Stimulated activated CD4-positive, alpha-beta T cell treated with anti-CD3 and anti-CD28 coated beads, Interleukin-2, amount 100 ng/mL, for 24 hours (primary cell): ENCODE measurements at regions not wholly inside any gene's neighbourhood (a gene's known extent, or its start where the extent isn't known, plus 50 kb on each side); places are given as distances from the start of the nearest gene placed in this dataset.
"Not testable (repeated sequence)": the region's sequence is repeated elsewhere in the genome, so short reads cannot be mapped to it uniquely, and the experiment has no call there.

Experiments
- DNase-seq, 2 donors: peaks; one replicate each; pipeline ENCODE4 v3.0.0-alpha.2; 2020

GRCh38 chr6:156260815-156261214 lies 516.4 kb upstream of the ARID1B start:
- no peak for DNase-seq

- DNase-seq, result no peak
Observed at GRCh38 chr6:156258981-156259380, 518.2 kb upstream of the ARID1B start.

GRCh38 chr6:156256161-156256560 lies 521.0 kb upstream of the ARID1B start:
- DNase-seq, result peak in 1 of 2 donors; percentile 14

GRCh38 chr6:156254240-156254639 lies 522.9 kb upstream of the ARID1B start:
- DNase-seq, result no peak

- DNase-seq, result peak; percentile 29 to 39
Observed at GRCh38 chr6:156250593-156250992, 526.6 kb upstream of the ARID1B start.

GRCh38 chr6:156242206-156242605 lies 535.0 kb upstream of the ARID1B start:
- DNase-seq, result no peak

GRCh38 chr6:156231026-156231765 lies 546.0 kb upstream of the ARID1B start:
- no peak for DNase-seq

GRCh38 chr6:156219973-156220372 lies 557.2 kb upstream of the ARID1B start:
- no peak for DNase-seq

- no peak for DNase-seq
Observed at GRCh38 chr6:156205678-156206077, 571.5 kb upstream of the ARID1B start.

- no peak for DNase-seq
Observed at GRCh38 chr6:156199182-156199581, 578.0 kb upstream of the ARID1B start.

- no peak for DNase-seq
Observed at GRCh38 chr6:156197513-156197912, 579.7 kb upstream of the ARID1B start.

- no peak for DNase-seq
Observed at GRCh38 chr6:156194981-156195380, 582.2 kb upstream of the ARID1B start.

- no peak for DNase-seq
Observed at GRCh38 chr6:156193381-156193780, 583.8 kb upstream of the ARID1B start.

- DNase-seq, result no peak
Observed at GRCh38 chr6:156191895-156192294, 585.3 kb upstream of the ARID1B start.

- DNase-seq, result not testable (repeated sequence)
Observed at GRCh38 chr6:156191390-156191789, 585.8 kb upstream of the ARID1B start.

- no peak for DNase-seq
Observed at GRCh38 chr6:156190270-156190669, 586.9 kb upstream of the ARID1B start.

GRCh38 chr6:156189714-156190113 lies 587.5 kb upstream of the ARID1B start:
- DNase-seq, result no peak

- no peak for DNase-seq
Observed at GRCh38 chr6:156189195-156189594, 588.0 kb upstream of the ARID1B start.

GRCh38 chr6:156185113-156185512 lies 592.1 kb upstream of the ARID1B start:
- DNase-seq, result no peak

GRCh38 chr6:156183678-156184077 lies 593.5 kb upstream of the ARID1B start:
- DNase-seq, result no peak

- no peak for DNase-seq
Observed at GRCh38 chr6:156182356-156182755, 594.8 kb upstream of the ARID1B start.

- DNase-seq, result no peak
Observed at GRCh38 chr6:156181506-156181905, 595.7 kb upstream of the ARID1B start.

GRCh38 chr6:156175971-156176421 lies 601.2 kb upstream of the ARID1B start:
- DNase-seq, result no peak

- DNase-seq, result no peak
Observed at GRCh38 chr6:156175433-156175832, 601.7 kb upstream of the ARID1B start.
